ENCODE measurements at regions not wholly inside any gene's neighbourhood (a gene's known extent, or its start where the extent isn't known, plus 50 kb on each side); places are given as distances from the start of the nearest gene placed in this dataset.

GRCh38 chr4:176539785-176540175 lies 220.0 kb downstream of the SPCS3 start:
- no peak for DNase-seq (ENCODE audit: low read depth)
- no peak overlapping the region for H3K4me3 ChIP-seq (ENCODE audit: low read depth, low read length)
- no peak for TF ChIP-seq CTCF (conservative IDR thresholded peaks at IDR 0.05; ENCODE audit: low read depth, low read length)

GRCh38 chr4:176540814-176541213 lies 221.0 kb downstream of the SPCS3 start:
- DNase-seq (ENCODE audit: low read depth) = no peak

GRCh38 chr4:176545872-176546271 lies 226.1 kb downstream of the SPCS3 start:
- no peak for TF ChIP-seq CTCF (conservative IDR thresholded peaks at IDR 0.05; ENCODE audit: low read depth, low read length)
- peak; percentile 33 for DNase-seq (ENCODE audit: low read depth)
- no peak overlapping the region for H3K4me3 ChIP-seq (ENCODE audit: low read depth, low read length)

More at GRCh38 chr4:176540814-176541213, 221.0 kb downstream of the SPCS3 start:
- H3K4me3 ChIP-seq (ENCODE audit: low read depth, low read length) = no peak overlapping the region
- no peak for TF ChIP-seq CTCF (conservative IDR thresholded peaks at IDR 0.05; ENCODE audit: low read depth, low read length)

- no peak for TF ChIP-seq CTCF (conservative IDR thresholded peaks at IDR 0.05; ENCODE audit: low read depth, low read length)
These were observed 227.2 kb downstream of the SPCS3 start for GRCh38 chr4:176546975-176547374.

GRCh38 chr4:176548571-176548970 lies 228.8 kb downstream of the SPCS3 start:
- no peak overlapping the region for H3K4me3 ChIP-seq (ENCODE audit: low read depth, low read length)
- TF ChIP-seq CTCF (conservative IDR thresholded peaks at IDR 0.05; ENCODE audit: low read depth, low read length) = no peak

More at GRCh38 chr4:176546975-176547374, 227.2 kb downstream of the SPCS3 start:
- H3K4me3 ChIP-seq (ENCODE audit: low read depth, low read length) = no peak overlapping the region
- peak; percentile 95 for DNase-seq (ENCODE audit: low read depth)

GRCh38 chr4:176549161-176549865 lies 229.5 kb downstream of the SPCS3 start:
- peak; percentile 54 for DNase-seq (ENCODE audit: low read depth)
- no peak overlapping the region for H3K4me3 ChIP-seq (ENCODE audit: low read depth, low read length)
- TF ChIP-seq CTCF (conservative IDR thresholded peaks at IDR 0.05; ENCODE audit: low read depth, low read length) = no peak

More at GRCh38 chr4:176548571-176548970, 228.8 kb downstream of the SPCS3 start:
- DNase-seq (ENCODE audit: low read depth) = peak; percentile 54

- DNase-seq (ENCODE audit: low read depth) = no peak
- H3K4me3 ChIP-seq (ENCODE audit: low read depth, low read length) = no peak overlapping the region
- no peak for TF ChIP-seq CTCF (conservative IDR thresholded peaks at IDR 0.05; ENCODE audit: low read depth, low read length)
These were observed 234.1 kb downstream of the VEGFC start for GRCh38 chr4:176558661-176559060.

Measured in choroid plexus epithelial cell (primary cell).